ENCODE measurements at regions not wholly inside any gene's neighbourhood (a gene's known extent, or its start where the extent isn't known, plus 50 kb on each side); places are given as distances from the start of the nearest gene placed in this dataset.

- Mint-ChIP-seq H3K27ac (no peak overlapping the region), H3K36me3 (peaks cover 10% of the 10 kb centered on the region; the same call in 1 of the 2 replicates), H3K9me3 (peaks cover 7% of the 10 kb centered on the region), H3K27me3 (ENCODE audit: low read depth) (no peaks in the 10 kb centered on the region), H3K4me1 (peaks cover 5% of the 10 kb centered on the region; the same call in 1 of the 2 replicates), H3K4me3 (no peak overlapping the region)
- no peak for TF ChIP-seq ZMAT4 (CRISPR knock-in tag; IDR thresholded peaks at IDR 0.05)
- TF ChIP-seq ATF6 (CRISPR knock-in tag; IDR thresholded peaks at IDR 0.05), result no peak
- TF ChIP-seq CBFB (CRISPR knock-in tag; IDR thresholded peaks at IDR 0.05; ENCODE audit: low read depth), result no peak
- no peak for TF ChIP-seq TCF7 (CRISPR knock-in tag; IDR thresholded peaks at IDR 0.05; ENCODE audit: low read depth)
- no peak for ATAC-seq
- ChIA-PET POLR2A (no interaction called here), CTCF (no interaction called here)
- no peak for DNase-seq (ENCODE audit: low spot score)
Measured at GRCh38 chr7:8327199-8327598, 65.2 kb upstream of the ICA1 start.

- Mint-ChIP-seq H3K4me1 (peaks cover 3% of the 10 kb centered on the region; the same call in 1 of the 2 replicates), H3K36me3 (peaks cover 11% of the 10 kb centered on the region), H3K9me3 (0 out of 2 replicates have a peak, but pooled peaks cover 3% of the 10 kb centered on the region), H3K27me3 (ENCODE audit: low read depth) (no peaks in the 10 kb centered on the region), H3K4me3 (no peak overlapping the region), H3K27ac (no peak overlapping the region)
- DNase-seq (ENCODE audit: low spot score) (no peak), ATAC-seq (no peak)
- TF ChIP-seq GRHL2 (CRISPR knock-in tag; IDR thresholded peaks at IDR 0.05; ENCODE audit: insufficient replicate concordance, severe bottlenecking), result no peak
- no peak for TF ChIP-seq SP1 (CRISPR knock-in tag; conservative IDR thresholded peaks at IDR 0.05)
- no peak for TF ChIP-seq MYBL2 (CRISPR knock-in tag; IDR thresholded peaks at IDR 0.05)
- no peak for TF ChIP-seq CREB1 (CRISPR knock-in tag; IDR thresholded peaks at IDR 0.05)
- no peak for TF ChIP-seq ESRRA (CRISPR knock-in tag; IDR thresholded peaks at IDR 0.05; ENCODE audit: borderline replicate concordance)
- TF ChIP-seq ZNF416 (CRISPR knock-in tag; IDR thresholded peaks at IDR 0.05), result no peak
- no peak for TF ChIP-seq MAX (CRISPR knock-in tag; IDR thresholded peaks at IDR 0.05)
- TF ChIP-seq ZNF263 (CRISPR knock-in tag; IDR thresholded peaks at IDR 0.05; ENCODE audit: low read depth), result no peak
- TF ChIP-seq ATF1 (CRISPR knock-in tag; IDR thresholded peaks at IDR 0.05), result no peak
- TF ChIP-seq USF1 (CRISPR knock-in tag; IDR thresholded peaks at IDR 0.05), result no peak
- TF ChIP-seq ZNF425 (CRISPR knock-in tag; conservative IDR thresholded peaks at IDR 0.05), result no peak
- no peak for TF ChIP-seq HMGXB4 (CRISPR knock-in tag; IDR thresholded peaks at IDR 0.05)
- no peak for TF ChIP-seq SMAD3 (CRISPR knock-in tag; IDR thresholded peaks at IDR 0.05; ENCODE audit: borderline replicate concordance)
- no peak for TF ChIP-seq ARID4B (CRISPR knock-in tag; IDR thresholded peaks at IDR 0.05; ENCODE audit: borderline replicate concordance)
- no peak for TF ChIP-seq GABPB1 (CRISPR knock-in tag; IDR thresholded peaks at IDR 0.05)
- TF ChIP-seq FOXP4 (CRISPR knock-in tag; IDR thresholded peaks at IDR 0.05), result no peak
- TF ChIP-seq GTF2I (CRISPR knock-in tag; conservative IDR thresholded peaks at IDR 0.05), result no peak
- no peak for TF ChIP-seq ZNF317 (CRISPR knock-in tag; IDR thresholded peaks at IDR 0.05; ENCODE audit: borderline replicate concordance, low read depth)
- POLR2A ChIA-PET, result no interaction called here
- CTCF ChIA-PET, result interaction anchor here (1.0 kb wide), 1 partner anchor 43 kb away, joined by 5 read pairs; no protein-coding TSS in a partner anchor
Measured at GRCh38 chr7:8338206-8338605, 76.2 kb upstream of the ICA1 start.

Measured in WTC11 (cell line).